Stimulated activated naive CD8-positive, alpha-beta T cell treated with anti-CD3 and anti-CD28 coated beads, Interleukin-15, Interleukin-2, amounts not matched to agents 100 ng/mL and 50 ng/mL, for 24 hours (primary cell): ENCODE measurements at regions not wholly inside any gene's neighbourhood (a gene's known extent, or its start where the extent isn't known, plus 50 kb on each side); places are given as distances from the start of the nearest gene placed in this dataset.

Experiments
- H3K27ac Mint-ChIP-seq: one replicate; pipeline ENCODE4 v1.8.0; 2021; ENCODE audit warnings: mild to moderate bottlenecking, mixed read lengths
- H3K27me3 Mint-ChIP-seq: one replicate; pipeline ENCODE4 v1.8.0; 2021; ENCODE audit warnings: mixed read lengths
- H3K36me3 Mint-ChIP-seq: one replicate; pipeline ENCODE4 v1.8.0; 2021; ENCODE audit warnings: low read depth, mixed read lengths
- H3K4me1 Mint-ChIP-seq: one replicate; pipeline ENCODE4 v1.8.0; 2021; ENCODE audit warnings: low read depth, mixed read lengths
- H3K4me3 Mint-ChIP-seq: one replicate; pipeline ENCODE4 v1.8.0; 2021; ENCODE audit warnings: mild to moderate bottlenecking, mixed read lengths
- H3K9me3 Mint-ChIP-seq: one replicate; pipeline ENCODE4 v1.8.0; 2021; ENCODE audit warnings: mixed read lengths

- H3K4me3 Mint-ChIP-seq, result no peak overlapping the region
Measured at GRCh38 chr22:49013707-49014106, 814.0 kb downstream of the BRD1 start.

DNA sequence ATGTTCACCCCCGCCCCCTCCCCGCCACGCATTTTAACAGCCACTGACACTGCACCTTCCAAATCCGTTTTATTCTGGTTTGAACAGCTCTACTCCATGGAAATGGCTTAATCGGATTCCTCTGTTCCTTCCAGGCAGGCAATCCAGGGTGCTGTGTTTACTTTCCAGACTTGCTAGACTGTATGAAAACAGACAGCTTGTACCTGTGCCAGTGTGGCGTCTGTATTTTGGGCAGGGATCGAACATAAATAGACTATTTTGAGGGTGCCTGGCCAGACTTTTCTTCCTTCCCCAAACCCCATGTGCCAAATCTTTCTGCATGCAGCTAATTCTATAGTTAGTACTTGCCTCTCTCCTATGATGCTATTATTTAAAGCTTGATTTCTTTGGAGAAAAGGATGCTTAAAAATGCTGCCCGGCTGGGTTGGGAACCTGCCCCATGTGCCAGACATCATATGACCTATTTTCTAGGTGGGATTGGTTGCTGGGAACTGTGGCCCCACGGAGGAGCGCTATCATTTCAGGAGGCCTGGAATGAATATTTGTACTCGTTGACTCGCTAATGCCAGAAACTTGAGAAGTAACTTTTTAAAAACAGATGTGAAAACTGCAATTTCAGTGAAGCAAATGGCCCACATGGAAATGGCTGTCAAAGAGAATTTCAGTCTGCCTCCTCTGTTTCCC, 814.8 kb downstream of the BRD1 start:
- no peaks in the 10 kb centered on the region for H3K9me3 Mint-ChIP-seq
- no peak overlapping the region for H3K27ac Mint-ChIP-seq
- no peaks in the 10 kb centered on the region for H3K27me3 Mint-ChIP-seq
- H3K36me3 Mint-ChIP-seq, result no peaks in the 10 kb centered on the region
- no peaks in the 10 kb centered on the region for H3K4me1 Mint-ChIP-seq
- H3K4me3 Mint-ChIP-seq, result no peak overlapping the region

More at GRCh38 chr22:49013707-49014106, 814.0 kb downstream of the BRD1 start:
- Mint-ChIP-seq H3K27me3 (no peaks in the 10 kb centered on the region), H3K9me3 (no peaks in the 10 kb centered on the region), H3K27ac (no peak overlapping the region), H3K4me1 (no peaks in the 10 kb centered on the region), H3K36me3 (no peaks in the 10 kb centered on the region)

DNA sequence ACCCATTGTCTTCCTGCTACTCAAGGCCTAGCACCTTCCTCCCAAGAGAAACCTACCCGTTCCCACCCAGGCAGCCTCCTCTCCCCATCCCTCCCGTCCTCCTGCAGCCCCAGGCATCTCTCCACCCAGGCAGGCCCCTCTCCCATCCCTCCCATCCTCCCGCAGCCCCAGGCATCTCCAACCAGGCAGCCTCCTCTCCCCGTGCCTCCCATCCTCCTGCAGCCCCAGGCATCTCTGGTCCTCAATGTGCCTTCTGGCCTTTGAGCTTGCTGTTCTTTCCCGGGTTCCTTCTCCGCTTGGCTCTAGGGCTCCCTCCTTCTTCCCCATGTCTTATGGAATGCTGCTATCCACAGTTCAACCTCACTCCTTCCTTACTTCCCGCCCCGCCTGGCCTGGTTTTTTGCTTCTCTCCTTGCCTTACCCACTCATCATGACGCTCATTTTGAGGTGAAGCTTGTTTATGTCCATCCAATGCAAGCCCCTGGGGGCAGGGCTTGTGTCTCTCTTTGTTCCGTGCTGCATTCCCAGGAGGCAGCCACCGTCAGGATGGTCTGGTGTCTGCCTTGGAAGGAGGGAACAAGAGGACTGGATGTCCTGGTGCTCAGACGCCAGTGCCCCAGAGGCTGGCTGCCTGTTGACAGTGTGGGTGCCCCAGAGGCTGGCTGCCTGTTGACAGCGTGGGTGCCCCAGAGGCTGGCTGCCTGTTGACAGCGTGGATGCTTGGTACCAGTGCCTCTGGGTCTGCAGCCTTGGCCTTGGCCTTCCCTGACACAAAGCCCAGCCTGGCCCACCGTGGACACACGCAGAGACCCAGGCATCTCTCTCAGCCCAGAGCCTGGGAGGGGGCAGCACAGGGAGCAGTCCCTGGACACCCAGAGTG, 815.7 kb downstream of the BRD1 start:
- H3K9me3 Mint-ChIP-seq, result no peaks in the 10 kb centered on the region
- H3K27ac Mint-ChIP-seq, result no peak overlapping the region

DNA sequence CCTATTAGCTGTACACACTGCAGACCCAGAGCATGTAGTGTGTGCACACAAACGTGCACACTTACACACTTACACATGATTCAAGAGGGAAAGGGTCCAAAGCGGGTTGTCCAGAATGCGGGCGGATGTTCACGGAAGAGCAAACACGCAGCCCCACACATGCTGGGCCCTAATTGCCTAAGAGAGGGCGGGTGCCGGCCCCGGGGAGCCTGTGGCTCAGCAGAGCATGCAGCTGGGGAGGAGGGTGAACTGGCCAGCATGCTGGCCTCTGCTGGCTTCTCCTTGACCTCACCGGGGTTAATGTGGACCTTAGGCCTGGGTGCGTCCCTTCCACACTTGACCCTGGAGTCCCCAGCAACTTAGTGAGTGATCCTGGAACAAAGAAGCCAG, 816.3 kb downstream of the BRD1 start:
- H3K27me3 Mint-ChIP-seq, result no peaks in the 10 kb centered on the region
- H3K9me3 Mint-ChIP-seq, result no peaks in the 10 kb centered on the region
- no peaks in the 10 kb centered on the region for H3K4me1 Mint-ChIP-seq
- no peak overlapping the region for H3K4me3 Mint-ChIP-seq
- no peaks in the 10 kb centered on the region for H3K36me3 Mint-ChIP-seq
- H3K27ac Mint-ChIP-seq, result no peak overlapping the region

More for the DNA sequence above, 815.7 kb downstream of the BRD1 start:
- no peak overlapping the region for H3K4me3 Mint-ChIP-seq
- no peaks in the 10 kb centered on the region for H3K36me3 Mint-ChIP-seq
- no peaks in the 10 kb centered on the region for H3K4me1 Mint-ChIP-seq
- H3K27me3 Mint-ChIP-seq, result no peaks in the 10 kb centered on the region

DNA sequence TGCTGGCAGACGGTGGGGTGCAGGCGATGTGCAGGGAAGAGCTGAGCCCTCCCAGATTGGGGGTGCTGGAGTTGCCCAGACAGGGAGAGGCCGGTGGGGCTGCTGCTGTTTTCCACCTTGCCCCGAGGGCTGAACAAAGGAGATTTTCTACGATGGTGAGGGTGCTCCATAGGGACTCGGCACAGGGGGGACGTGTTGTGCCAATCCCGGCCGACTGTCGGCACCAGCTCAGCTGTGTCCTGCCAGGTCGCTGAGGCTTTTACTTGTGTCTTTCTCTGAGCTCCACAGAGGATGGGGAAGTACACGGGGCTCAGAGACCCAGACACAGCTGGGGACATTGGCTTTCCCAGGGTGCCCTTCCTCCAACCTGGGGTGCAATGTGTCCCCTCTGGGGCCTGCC, 816.8 kb downstream of the BRD1 start:
- Mint-ChIP-seq H3K27me3 (no peaks in the 10 kb centered on the region), H3K27ac (no peak overlapping the region), H3K4me1 (no peaks in the 10 kb centered on the region), H3K36me3 (no peaks in the 10 kb centered on the region), H3K9me3 (no peaks in the 10 kb centered on the region), H3K4me3 (no peak overlapping the region)

- H3K4me3 Mint-ChIP-seq, result no peak overlapping the region
- H3K27ac Mint-ChIP-seq, result no peak overlapping the region
- no peaks in the 10 kb centered on the region for H3K27me3 Mint-ChIP-seq
Measured at GRCh38 chr22:49010070-49010863, 817.4 kb downstream of the BRD1 start.

GRCh38 chr22:49009359-49010063, 818.2 kb downstream of the BRD1 start:
- Mint-ChIP-seq H3K4me3 (no peak overlapping the region), H3K27me3 (no peaks in the 10 kb centered on the region), H3K27ac (no peak overlapping the region), H3K4me1 (no peaks in the 10 kb centered on the region), H3K36me3 (no peaks in the 10 kb centered on the region), H3K9me3 (no peaks in the 10 kb centered on the region)

More at GRCh38 chr22:49010070-49010863, 817.4 kb downstream of the BRD1 start:
- H3K4me1 Mint-ChIP-seq, result no peaks in the 10 kb centered on the region
- no peaks in the 10 kb centered on the region for H3K9me3 Mint-ChIP-seq
- H3K36me3 Mint-ChIP-seq, result no peaks in the 10 kb centered on the region

DNA sequence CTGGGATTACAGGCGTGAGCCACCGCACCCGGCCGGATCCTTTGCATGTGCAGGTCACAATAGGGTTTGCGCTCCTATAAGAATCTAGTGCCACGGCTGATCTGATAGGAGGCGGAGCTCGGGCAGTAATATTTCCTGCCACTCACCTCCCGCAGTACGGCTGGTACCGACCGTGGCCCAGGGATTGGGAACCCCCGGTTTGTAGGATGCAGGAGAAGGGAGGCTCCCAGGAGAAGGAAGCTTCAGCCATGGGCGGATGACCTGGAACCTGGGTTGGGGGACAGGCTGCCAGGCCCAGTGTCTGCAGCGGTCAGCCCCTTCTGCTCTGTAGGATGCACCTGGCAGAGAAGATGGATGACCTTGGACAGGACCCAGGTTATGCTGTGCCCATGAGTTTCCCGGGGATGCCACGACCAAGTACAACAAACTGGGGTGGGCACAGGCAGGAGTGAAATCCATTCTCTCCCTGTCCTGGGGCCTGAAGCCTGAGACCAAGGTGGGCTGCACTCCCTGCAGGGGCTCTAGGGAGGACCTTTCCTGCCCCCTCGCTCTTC, 818.9 kb downstream of the BRD1 start:
- Mint-ChIP-seq H3K27ac (no peak overlapping the region), H3K4me1 (no peaks in the 10 kb centered on the region), H3K9me3 (no peaks in the 10 kb centered on the region)

GRCh38 chr22:49007013-49007653, 820.5 kb downstream of the BRD1 start:
- Mint-ChIP-seq H3K27ac (no peak overlapping the region), H3K4me3 (no peak overlapping the region), H3K36me3 (no peaks in the 10 kb centered on the region), H3K9me3 (no peaks in the 10 kb centered on the region), H3K27me3 (no peaks in the 10 kb centered on the region), H3K4me1 (no peaks in the 10 kb centered on the region)

More for the DNA sequence above, 818.9 kb downstream of the BRD1 start:
- Mint-ChIP-seq H3K36me3 (no peaks in the 10 kb centered on the region), H3K4me3 (no peak overlapping the region), H3K27me3 (no peaks in the 10 kb centered on the region)

GRCh38 chr22:49006207-49007012, 821.3 kb downstream of the BRD1 start:
- Mint-ChIP-seq H3K27me3 (no peaks in the 10 kb centered on the region), H3K27ac (no peak overlapping the region), H3K36me3 (no peaks in the 10 kb centered on the region), H3K9me3 (peaks cover 4% of the 10 kb centered on the region), H3K4me3 (no peak overlapping the region), H3K4me1 (no peaks in the 10 kb centered on the region)

DNA sequence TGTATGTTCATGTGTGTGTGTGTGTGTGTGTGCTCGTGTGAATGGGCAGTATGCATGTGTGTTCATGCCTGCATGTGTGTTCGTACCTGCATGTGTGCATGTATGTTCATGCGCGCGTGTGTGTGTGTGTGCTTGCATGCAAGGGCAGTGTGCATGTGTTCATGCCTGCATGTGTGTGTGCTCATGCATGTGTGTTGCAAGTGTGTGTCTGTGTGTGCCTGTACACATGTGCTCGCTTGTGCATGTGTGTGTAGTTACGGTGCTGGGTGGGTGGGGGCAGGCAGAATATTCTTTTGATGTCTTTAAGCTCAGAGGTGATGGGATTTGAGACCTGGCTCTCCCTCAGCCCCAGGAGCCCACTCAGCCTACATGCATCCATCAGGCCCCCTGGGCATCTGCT, 822.1 kb downstream of the BRD1 start:
- H3K27ac Mint-ChIP-seq, result no peak overlapping the region
- H3K9me3 Mint-ChIP-seq, result peaks cover 10% of the 10 kb centered on the region
- no peak overlapping the region for H3K4me3 Mint-ChIP-seq
- no peaks in the 10 kb centered on the region for H3K36me3 Mint-ChIP-seq
- H3K27me3 Mint-ChIP-seq, result no peaks in the 10 kb centered on the region
- no peaks in the 10 kb centered on the region for H3K4me1 Mint-ChIP-seq

DNA sequence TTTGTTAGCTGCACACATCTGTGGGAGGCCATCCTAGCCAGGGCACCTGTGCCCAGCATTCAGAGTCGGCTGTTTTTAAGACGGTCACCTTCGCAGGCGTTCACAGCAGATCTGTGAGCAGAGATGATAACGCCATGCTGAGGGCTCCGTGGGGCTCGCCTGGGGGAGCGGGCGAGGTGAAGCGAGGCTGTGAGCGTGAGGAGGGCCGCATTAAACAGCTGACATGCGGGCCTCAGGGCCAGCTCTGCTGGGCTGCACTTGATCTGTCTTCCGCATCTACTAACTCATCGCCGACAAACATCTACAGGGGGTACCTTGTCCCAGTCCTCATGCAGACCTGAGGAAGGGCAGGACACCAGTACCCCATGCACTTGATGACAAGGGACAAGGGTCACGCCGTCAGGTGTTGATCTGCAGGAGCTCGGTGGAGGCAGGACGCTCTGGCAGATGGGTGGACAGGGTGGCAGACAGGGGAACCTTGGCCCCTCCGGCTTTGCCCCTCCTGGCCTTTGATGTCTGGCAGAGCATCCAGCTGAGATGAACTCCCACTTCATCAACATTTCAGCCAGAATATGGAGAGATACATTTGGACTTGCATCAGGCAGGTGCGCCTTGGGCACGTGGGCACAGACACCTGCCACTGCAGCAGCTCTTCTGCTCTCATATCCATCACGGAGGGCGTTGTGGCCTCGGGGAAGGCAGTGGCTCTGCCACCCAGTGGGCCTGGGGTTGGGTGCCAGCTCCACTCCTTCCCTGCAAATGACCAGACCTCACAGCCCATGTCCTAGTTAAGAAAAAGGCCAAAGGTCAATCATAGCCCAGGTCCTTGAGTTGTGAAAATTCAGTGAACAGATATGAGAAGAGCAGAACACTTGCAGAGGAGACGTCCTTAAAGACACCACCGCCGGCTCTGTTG, 822.9 kb downstream of the BRD1 start:
- Mint-ChIP-seq H3K4me3 (no peak overlapping the region), H3K36me3 (no peaks in the 10 kb centered on the region), H3K27me3 (no peaks in the 10 kb centered on the region), H3K27ac (no peak overlapping the region), H3K9me3 (peaks cover 16% of the 10 kb centered on the region), H3K4me1 (no peaks in the 10 kb centered on the region)
